ENCODE measurements at regions not wholly inside any gene's neighbourhood (a gene's known extent, or its start where the extent isn't known, plus 50 kb on each side); places are given as distances from the start of the nearest gene placed in this dataset.

DNA sequence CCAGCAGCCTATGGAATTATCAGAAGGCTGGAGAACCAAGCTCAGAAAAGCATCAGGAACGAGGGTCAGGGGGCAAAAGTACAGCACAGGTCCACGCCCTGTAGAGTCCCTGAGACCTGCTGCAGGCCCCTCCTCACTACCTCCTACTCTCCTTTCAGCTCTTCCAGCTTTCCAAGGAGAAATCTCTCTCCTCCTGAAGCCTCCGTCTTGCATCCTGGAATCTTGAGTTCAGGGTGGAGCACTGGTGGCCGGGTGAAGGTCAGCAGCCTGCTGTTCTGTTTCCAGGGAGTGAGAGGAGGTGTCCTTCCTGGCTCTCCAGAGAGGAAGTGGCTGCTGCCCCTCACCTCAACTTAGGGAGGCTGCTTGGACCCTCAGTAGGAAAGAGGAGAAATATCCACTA is 342.3 kb downstream of the ZSWIM6 start (continued):
- TF ChIP-seq, protein P1, sequence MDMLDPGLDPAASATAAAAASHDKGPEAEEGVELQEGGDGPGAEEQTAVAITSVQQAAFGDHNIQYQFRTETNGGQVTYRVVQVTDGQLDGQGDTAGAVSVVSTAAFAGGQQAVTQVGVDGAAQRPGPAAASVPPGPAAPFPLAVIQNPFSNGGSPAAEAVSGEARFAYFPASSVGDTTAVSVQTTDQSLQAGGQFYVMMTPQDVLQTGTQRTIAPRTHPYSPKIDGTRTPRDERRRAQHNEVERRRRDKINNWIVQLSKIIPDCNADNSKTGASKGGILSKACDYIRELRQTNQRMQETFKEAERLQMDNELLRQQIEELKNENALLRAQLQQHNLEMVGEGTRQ (IDR thresholded peaks at IDR 0.05; ENCODE audit: low read length): no peak
- TF ChIP-seq RNF2 (IDR thresholded peaks at IDR 0.05; ENCODE audit: borderline replicate concordance, low read depth, low read length, missing control alignments, poor library complexity, severe bottlenecking) (no peak), NRF1 (IDR thresholded peaks at IDR 0.05; ENCODE audit: low read depth, low read length) (no peak), SAP30 (IDR thresholded peaks at IDR 0.05; ENCODE audit: insufficient read depth, insufficient replicate concordance, low read length) (no peak), KDM1A (IDR thresholded peaks at IDR 0.05; ENCODE audit: borderline replicate concordance, low read length) (no peak), CTCF (IDR thresholded peaks at IDR 0.05; ENCODE audit: control extremely low read depth in 1 of 3, insufficient read depth in 1 of 3, low read depth in 1 of 3, low read length in 3 of 3) (no peak), TEAD4 (IDR thresholded peaks at IDR 0.05; ENCODE audit: low read depth, low read length) (no peak)
